Vagina (tissue), 2 donors: ENCODE measurements at regions not wholly inside any gene's neighbourhood (a gene's known extent, or its start where the extent isn't known, plus 50 kb on each side); places are given as distances from the start of the nearest gene placed in this dataset.

Source experiments
- DNase-seq, 2 donors: peaks; one replicate each; pipeline ENCODE4 v3.0.0-alpha.2; 2017; ENCODE audit errors: extremely low spot score in 2 of 2
- H3K27ac ChIP-seq: fragments of 200-600 bp; sonication (generic); one replicate; pipeline ENCODE4 v1.5.1; 2019
- H3K27me3 ChIP-seq: fragments of 200-600 bp; sonication (generic); one replicate; pipeline ENCODE4 v1.5.1; 2019
- H3K36me3 ChIP-seq, 2 donors: fragments of 200-600 bp; sonication (generic); one replicate each; pipeline ENCODE4 v1.5.1; 2017 to 2019
- H3K4me1 ChIP-seq: fragments of 200-600 bp; sonication (generic); one replicate; pipeline ENCODE4 v1.5.1; 2019
- H3K4me3 ChIP-seq, 2 donors: fragments of 200-600 bp; sonication (generic); 1 replicate in 1 of 2; 2 replicates in 1 of 2; pipeline ENCODE4 v1.5.1; 2016 to 2019
- H3K9me3 ChIP-seq: fragments of 200-600 bp; sonication (generic); one replicate; pipeline ENCODE4 v1.5.1; 2019
- POLR2A ChIP-seq, 2 donors: fragments of 450-650 bp; IDR thresholded peaks; one replicate each; pipeline ENCODE4 v1.6.1; 2017; ENCODE audit warnings: antibody characterized with exemption in 2 of 2, mild to moderate bottlenecking in 2 of 2, moderate library complexity in 2 of 2
- POLR2AphosphoS5 ChIP-seq, 2 donors: sonication (generic); formaldehyde crosslinking; IDR thresholded peaks; one replicate each; pipeline ENCODE4 v1.9.0; 2017; ENCODE audit warnings: antibody characterized with exemption in 2 of 2, mild to moderate bottlenecking in 2 of 2, low read depth in 1 of 2; ENCODE audit not compliant: insufficient read depth in 1 of 2
- intact Hi-C: fragments of 100-400 bp; cut with DNase I; formaldehyde crosslinking; loops from one replicate; pipeline ENCODE4 v1.15.1; 2023
- TF ChIP-seq, protein P1 (sequence below), 3 experiments: fragments of 450-650 bp in 2 of 3; fragments of 200-600 bp in 1 of 3; sonication (generic) in 1 of 3; IDR thresholded peaks; one replicate each; pipeline ENCODE4 v1.5.1; 2017 to 2019; ENCODE audit warnings: antibody characterized with exemption in 3 of 3, mild to moderate bottlenecking in 2 of 3, moderate library complexity in 2 of 3

- TF ChIP-seq POLR2A (IDR thresholded peaks at IDR 0.05) (no peak), POLR2AphosphoS5 (IDR thresholded peaks at IDR 0.05; ENCODE audit: insufficient read depth in 1 of 2, low read depth in 1 of 2) (no peak)
- TF ChIP-seq, protein P1, sequence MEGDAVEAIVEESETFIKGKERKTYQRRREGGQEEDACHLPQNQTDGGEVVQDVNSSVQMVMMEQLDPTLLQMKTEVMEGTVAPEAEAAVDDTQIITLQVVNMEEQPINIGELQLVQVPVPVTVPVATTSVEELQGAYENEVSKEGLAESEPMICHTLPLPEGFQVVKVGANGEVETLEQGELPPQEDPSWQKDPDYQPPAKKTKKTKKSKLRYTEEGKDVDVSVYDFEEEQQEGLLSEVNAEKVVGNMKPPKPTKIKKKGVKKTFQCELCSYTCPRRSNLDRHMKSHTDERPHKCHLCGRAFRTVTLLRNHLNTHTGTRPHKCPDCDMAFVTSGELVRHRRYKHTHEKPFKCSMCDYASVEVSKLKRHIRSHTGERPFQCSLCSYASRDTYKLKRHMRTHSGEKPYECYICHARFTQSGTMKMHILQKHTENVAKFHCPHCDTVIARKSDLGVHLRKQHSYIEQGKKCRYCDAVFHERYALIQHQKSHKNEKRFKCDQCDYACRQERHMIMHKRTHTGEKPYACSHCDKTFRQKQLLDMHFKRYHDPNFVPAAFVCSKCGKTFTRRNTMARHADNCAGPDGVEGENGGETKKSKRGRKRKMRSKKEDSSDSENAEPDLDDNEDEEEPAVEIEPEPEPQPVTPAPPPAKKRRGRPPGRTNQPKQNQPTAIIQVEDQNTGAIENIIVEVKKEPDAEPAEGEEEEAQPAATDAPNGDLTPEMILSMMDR (IDR thresholded peaks at IDR 0.05), result no peak
- intact Hi-C loops, result no loop called here
- Histone ChIP-seq H3K4me3 (no peak overlapping the region), H3K36me3 (no peaks in the 10 kb centered on the region), H3K27ac (no peak overlapping the region), H3K9me3 (peaks cover 9% of the 10 kb centered on the region), H3K4me1 (peaks cover 22% of the 10 kb centered on the region), H3K27me3 (no peaks in the 10 kb centered on the region)
- DNase-seq, result no peak
These were observed 274.4 kb downstream of the CSNK1G3 start for GRCh38 chr5:123786411-123786810.

GRCh38 chr5:123785162-123786071 is 273.4 kb downstream of the CSNK1G3 start:
- Histone ChIP-seq H3K9me3 (peaks cover 9% of the 10 kb centered on the region), H3K36me3 (no peaks in the 10 kb centered on the region), H3K4me1 (peaks cover 22% of the 10 kb centered on the region), H3K27me3 (no peaks in the 10 kb centered on the region), H3K27ac (no peak overlapping the region), H3K4me3 (no peak overlapping the region)
- intact Hi-C loops, result no loop called here
- no peak for TF ChIP-seq POLR2A (IDR thresholded peaks at IDR 0.05)
- TF ChIP-seq, protein P1 (IDR thresholded peaks at IDR 0.05), result no peak
- no peak for TF ChIP-seq POLR2AphosphoS5 (IDR thresholded peaks at IDR 0.05; ENCODE audit: insufficient read depth in 1 of 2, low read depth in 1 of 2)
- DNase-seq, result no peak

GRCh38 chr5:123783421-123783820 is 271.4 kb downstream of the CSNK1G3 start:
- Histone ChIP-seq H3K27me3 (no peaks in the 10 kb centered on the region), H3K36me3 (no peaks in the 10 kb centered on the region), H3K9me3 (no peaks in the 10 kb centered on the region), H3K4me3 (no peak overlapping the region), H3K4me1 (peaks cover 22% of the 10 kb centered on the region), H3K27ac (no peak overlapping the region)
- no peak for DNase-seq
- TF ChIP-seq, protein P1 (IDR thresholded peaks at IDR 0.05), result no peak
- TF ChIP-seq POLR2AphosphoS5 (IDR thresholded peaks at IDR 0.05; ENCODE audit: insufficient read depth in 1 of 2, low read depth in 1 of 2) (no peak), POLR2A (IDR thresholded peaks at IDR 0.05) (no peak)
- intact Hi-C loops, result no loop called here

DNA sequence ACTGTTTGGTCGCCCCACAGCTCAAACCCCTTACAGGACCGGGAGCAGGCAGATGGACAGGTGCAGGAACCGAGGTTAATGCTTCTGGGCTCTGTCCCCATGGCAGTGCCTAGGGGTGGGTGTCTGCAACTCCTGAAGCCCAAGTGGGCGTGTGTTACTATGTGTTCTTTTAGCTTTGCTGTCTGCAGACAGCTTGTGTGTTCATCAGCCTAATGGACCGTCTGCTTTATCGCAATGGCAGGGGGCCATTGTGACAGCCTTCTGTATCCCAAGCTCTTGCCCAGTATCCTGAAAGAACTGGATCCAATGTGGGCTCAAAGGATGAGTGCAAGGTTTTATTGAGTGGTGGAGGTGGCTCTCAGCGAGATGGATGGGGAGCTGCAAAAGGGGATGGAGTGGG is 266.7 kb downstream of the CSNK1G3 start:
- Histone ChIP-seq H3K4me3 (no peak overlapping the region), H3K36me3 (no peaks in the 10 kb centered on the region), H3K4me1 (no peaks in the 10 kb centered on the region), H3K27ac (no peak overlapping the region), H3K9me3 (no peaks in the 10 kb centered on the region), H3K27me3 (no peaks in the 10 kb centered on the region)
- no peak for DNase-seq
- intact Hi-C loops, result no loop called here
- no peak for TF ChIP-seq POLR2A (IDR thresholded peaks at IDR 0.05)

GRCh38 chr5:123776761-123777160 is 264.8 kb downstream of the CSNK1G3 start:
- TF ChIP-seq POLR2AphosphoS5 (IDR thresholded peaks at IDR 0.05; ENCODE audit: insufficient read depth in 1 of 2, low read depth in 1 of 2) (no peak), POLR2A (IDR thresholded peaks at IDR 0.05) (no peak)
- TF ChIP-seq, protein P1 (IDR thresholded peaks at IDR 0.05), result no peak

More at GRCh38 chr5:123776761-123777160, 264.8 kb downstream of the CSNK1G3 start:
- no peak for DNase-seq
- intact Hi-C loops, result no loop called here
- Histone ChIP-seq H3K4me1 (no peaks in the 10 kb centered on the region), H3K27ac (no peak overlapping the region), H3K27me3 (no peaks in the 10 kb centered on the region), H3K4me3 (no peak overlapping the region), H3K9me3 (no peaks in the 10 kb centered on the region), H3K36me3 (no peaks in the 10 kb centered on the region)
